GM12878 (cell line): ENCODE measurements at regions not wholly inside any gene's neighbourhood (a gene's known extent, or its start where the extent isn't known, plus 50 kb on each side); places are given as distances from the start of the nearest gene placed in this dataset.

Source experiments
- ATAC-seq: fragments of 200-7000 bp; cut with Tn5 transposase; 3 replicates; pipeline ENCODE4 v1.9.1; 2020; ENCODE audit warnings: mild to moderate bottlenecking, moderate library complexity
- BruUV-seq: library from RNA; stranded (reverse); fragments of 400-500 nt; replicated peaks from 2 replicates; lab custom pipeline; 2021; lab: Mats Ljungman, UMichigan
- CTCF ChIA-PET: fragments of 300-600 bp; sonication (Branson Sonifier 250); formaldehyde crosslinking; extraction: SDS; loops from one replicate; lab custom pipeline; 2021; ENCODE audit warnings: inconsistent platforms; lab: Yijun Ruan, JAX
- POLR2A ChIA-PET: fragments of 350-600 bp; formaldehyde crosslinking; extraction: SDS; loops from one replicate; lab custom pipeline; 2021; ENCODE audit warnings: inconsistent platforms; lab: Charles Lee
- RAD21 ChIA-PET: fragments of 300-600 bp; sonication (Branson Sonifier 250); formaldehyde crosslinking; loops from one replicate; lab custom pipeline; 2023; ENCODE audit warnings: antibody characterized with exemption; ENCODE audit not compliant: unreplicated experiment; lab: Charles Lee
- SMC1A ChIA-PET: fragments of 300-600 bp; sonication (Branson Sonifier 250); formaldehyde crosslinking; loops from one replicate; lab custom pipeline; 2023; ENCODE audit not compliant: unreplicated experiment, uncharacterized antibody; lab: Charles Lee
- DNase-seq: peaks from one replicate; pipeline ENCODE4 v3.0.0-alpha.2; 2011; ENCODE audit warnings: low read depth, low spot score
- FAIRE-seq: peaks from 3 replicates; lab custom pipeline; 2011; peaks lifted over from hg19 to GRCh38; lab: Jason Lieb, UNC
- H2AFZ ChIP-seq: 2 replicates; pipeline ENCODE4 v1.6.0; 2011; ENCODE audit warnings: low read depth, low read length, control low read depth; ENCODE audit not compliant: control insufficient read depth
- H3K27ac ChIP-seq: 2 replicates; pipeline ENCODE4 v1.5.1; 2011; ENCODE audit warnings: control low read depth; ENCODE audit not compliant: control insufficient read depth, insufficient read depth
- H3K27me3 ChIP-seq, 2 experiments: replicated peaks in 1 of 2; 2 replicates each; pipeline versions ENCODE4 v1.6.0 to v1.6.1; 2011; ENCODE audit warnings: low read length in 1 of 2; ENCODE audit not compliant: control insufficient read depth in 2 of 2, insufficient read depth in 2 of 2
- H3K36me3 ChIP-seq, 2 experiments: 2 replicates each; pipeline ENCODE4 v1.5.1; 2011; ENCODE audit warnings: low read length in 1 of 2; ENCODE audit not compliant: control insufficient read depth in 2 of 2, insufficient read depth in 2 of 2
- H3K4me1 ChIP-seq: 2 replicates; pipeline ENCODE4 v1.6.1; 2011; ENCODE audit warnings: mild to moderate bottlenecking, low read length, moderate library complexity, mixed read lengths; ENCODE audit not compliant: control insufficient read depth, insufficient read depth
- H3K4me2 ChIP-seq: 2 replicates; pipeline ENCODE4 v1.6.0; 2011; ENCODE audit warnings: control low read depth; ENCODE audit not compliant: control insufficient read depth, insufficient read depth
- H3K4me3 ChIP-seq: fragments of 200-600 bp; sonication (generic); 2 replicates; pipeline ENCODE4 v1.5.1; 2016
- H3K79me2 ChIP-seq: 2 replicates; pipeline ENCODE4 v1.6.0; 2011; ENCODE audit warnings: low read length; ENCODE audit not compliant: control insufficient read depth, insufficient read depth
- H3K9ac ChIP-seq: 2 replicates; pipeline ENCODE4 v1.8.0; 2011; ENCODE audit warnings: low read length, control low read depth, mixed read lengths; ENCODE audit not compliant: control insufficient read depth, insufficient read depth
- H3K9me3 ChIP-seq: replicated peaks from 3 replicates; pipeline ENCODE4 v1.5.1; 2011; ENCODE audit warnings: mild to moderate bottlenecking, low read length; ENCODE audit not compliant: control insufficient read depth, insufficient read depth
- H4K20me1 ChIP-seq: 2 replicates; pipeline ENCODE4 v1.6.0; 2011; ENCODE audit not compliant: control insufficient read depth, insufficient read depth
- ATF3 ChIP-seq: IDR thresholded peaks from 2 replicates; pipeline ENCODE4 v1.6.1; 2011; ENCODE audit warnings: low read depth, mild to moderate bottlenecking, low read length, moderate library complexity, borderline replicate concordance; ENCODE audit errors: extremely low read depth
- CEBPZ ChIP-seq: fragments of 150-350 bp; IDR thresholded peaks from 2 replicates; pipeline ENCODE4 v1.6.1; 2016; ENCODE audit warnings: low read depth, low read length
- E4F1 ChIP-seq: fragments of 450-650 bp; IDR thresholded peaks from 2 replicates; pipeline ENCODE4 v1.6.1; 2018; ENCODE audit warnings: borderline replicate concordance, mild to moderate bottlenecking; ENCODE audit not compliant: partially characterized antibody
- JUND ChIP-seq: IDR thresholded peaks from 2 replicates; pipeline ENCODE4 v1.6.1; 2012; ENCODE audit warnings: low read depth, mild to moderate bottlenecking, low read length, improper control_type of control experiment, moderate library complexity
- KAT2A ChIP-seq: conservative IDR thresholded peaks from 2 replicates; pipeline ENCODE4 v1.6.1; 2011; ENCODE audit warnings: low read depth, low read length; ENCODE audit not compliant: control insufficient read depth
- MTA3 ChIP-seq: IDR thresholded peaks from 2 replicates; pipeline ENCODE4 v1.6.1; 2012; ENCODE audit warnings: low read length, inconsistent platforms, borderline replicate concordance
- PAX5 ChIP-seq: IDR thresholded peaks from 2 replicates; pipeline ENCODE4 v1.6.1; 2011; ENCODE audit warnings: low read depth, low read length, borderline replicate concordance
- STAT3 ChIP-seq: IDR thresholded peaks from 2 replicates; pipeline ENCODE4 v1.6.1; 2011; ENCODE audit warnings: low read depth, low read length, improper control_type of control experiment
- SUZ12 ChIP-seq: fragments of 200-600 bp; sonication (generic); IDR thresholded peaks from one replicate; pipeline ENCODE4 v1.6.1; 2018; ENCODE audit warnings: antibody characterized with exemption, mild to moderate bottlenecking; ENCODE audit not compliant: unreplicated experiment
- USF2 ChIP-seq: IDR thresholded peaks from 2 replicates; pipeline ENCODE4 v1.6.1; 2011; ENCODE audit warnings: low read depth, low read length, improper control_type of control experiment, borderline replicate concordance
- WRNIP1 ChIP-seq: IDR thresholded peaks from 2 replicates; pipeline ENCODE4 v1.6.1; 2011; ENCODE audit warnings: low read depth, low read length, improper control_type of control experiment, borderline replicate concordance
- ZBTB11 ChIP-seq: fragments of 450-650 bp; formaldehyde crosslinking; IDR thresholded peaks from 2 replicates; pipeline ENCODE4 v1.5.0; 2022; ENCODE audit warnings: mild to moderate bottlenecking, missing genetic modification characterization
- ZNF622 ChIP-seq: fragments of 450-650 bp; IDR thresholded peaks from 2 replicates; pipeline ENCODE4 v1.6.1; 2017; ENCODE audit warnings: mild to moderate bottlenecking, inconsistent platforms
- ZZZ3 ChIP-seq: IDR thresholded peaks from 2 replicates; pipeline ENCODE4 v1.6.1; 2011; ENCODE audit warnings: low read depth; ENCODE audit not compliant: control insufficient read depth, insufficient read length
- WGBS: methylation state at CpG from one replicate; pipeline ENCODE4 v1.1.6; 2016; ENCODE audit warnings: low lambda C conversion rate; ENCODE audit not compliant: insufficient replicate concordance, insufficient coverage; ENCODE audit errors: missing lambda C conversion rate; 5-methylcytosine and 5-hydroxymethylcytosine counted together
- in situ Hi-C: fragments of 300-500 bp; cut with MboI; formaldehyde crosslinking; loops from 9 replicates; pipeline ENCODE4 v1.14.3; 2018; ENCODE audit warnings: mixed read lengths
- intact Hi-C: fragments of 100-400 bp; cut with micrococcal nuclease; formaldehyde crosslinking; loops from one replicate; pipeline ENCODE4 v1.14.2; 2022; ENCODE audit not compliant: unreplicated experiment

GRCh38 chr6:159390381-159390780 lies 221.2 kb downstream of the FNDC1 start:
- RAD21 ChIA-PET = no interaction called here
- TF ChIP-seq ATF3 (no peak), MTA3 (no peak), WRNIP1 (no peak), STAT3 (no peak), SUZ12 (no peak), JUND (no peak), CEBPZ (no peak), ZZZ3 (no peak), ZNF622 (no peak), USF2 (no peak), PAX5 (no peak), ZBTB11 (no peak), E4F1 (no peak), KAT2A (no peak)

More at GRCh38 chr6:159390381-159390780, 221.2 kb downstream of the FNDC1 start:
- no peaks in the 10 kb centered on the region for H3K36me3 ChIP-seq
- no peak overlapping the region for H3K27ac ChIP-seq
- ChIA-PET POLR2A (no interaction called here), SMC1A (no interaction called here), CTCF (no interaction called here)
- no peak overlapping the region for H3K4me3 ChIP-seq
- intact Hi-C loops = no loop called here
- no peak overlapping the region for H3K9ac ChIP-seq
- H3K4me2 ChIP-seq = no peak overlapping the region
- no peaks in the 10 kb centered on the region for H3K4me1 ChIP-seq
- ATAC-seq (no peak), FAIRE-seq (no peak), DNase-seq (no peak)
- WGBS = 69% methylated on average over 3 of the region's 3 CpGs
- no peaks in the 10 kb centered on the region for H3K79me2 ChIP-seq
- H4K20me1 ChIP-seq = no peaks in the 10 kb centered on the region
- no peak overlapping the region for H2AFZ ChIP-seq
- no peaks in the 10 kb centered on the region for H3K9me3 ChIP-seq
- no peaks in the 10 kb centered on the region; a peak in 1 of 4 replicates for H3K27me3 ChIP-seq
- BruUV-seq = no TSS peak
- in situ Hi-C loops = no loop called here
